HCT116 (cell line): ENCODE measurements at regions not wholly inside any gene's neighbourhood (a gene's known extent, or its start where the extent isn't known, plus 50 kb on each side); places are given as distances from the start of the nearest gene placed in this dataset.

Source experiments
- ATAC-seq: fragments of 200-7000 bp; cut with Tn5 transposase; 2 replicates; pipeline ENCODE4 v1.9.1; 2020; ENCODE audit warnings: mild to moderate bottlenecking, moderate library complexity
- BruUV-seq: library from RNA; stranded (reverse); fragments of 400-500 nt; replicated peaks from 2 replicates; lab custom pipeline; 2021; lab: Mats Ljungman, UMichigan
- CTCF ChIA-PET: fragments of 300-600 bp; sonication (Branson Sonifier 250); formaldehyde crosslinking; loops from one replicate; lab custom pipeline; 2021; ENCODE audit warnings: antibody characterized with exemption; lab: Charles Lee
- POLR2A ChIA-PET: fragments of 300-600, 350-600 bp; sonication (Branson Sonifier 250); formaldehyde crosslinking; loops from one replicate; lab custom pipeline; 2021; ENCODE audit warnings: antibody characterized with exemption; lab: Charles Lee
- RAD21 ChIA-PET, 2 experiments: fragments of 300-600 bp; sonication (Branson Sonifier 250); formaldehyde crosslinking; loops; one replicate each; lab custom pipeline; 2023; ENCODE audit warnings: low total read pairs in 2 of 2; ENCODE audit not compliant: uncharacterized antibody in 2 of 2, unreplicated experiment in 2 of 2, low non-redundant PET in 1 of 2; lab: Charles Lee
- DNase-seq: peaks from one replicate; pipeline ENCODE4 v3.0.0-alpha.2; 2010; ENCODE audit warnings: low read depth, low spot score
- H2AFZ ChIP-seq: fragments of 200-600 bp; shearing (Covaris generic), sonication (generic); 2 replicates; pipeline ENCODE4 v1.6.1; 2017; ENCODE audit warnings: low read depth, mixed run types, mixed read lengths, antibody characterized with exemption, low read length; ENCODE audit not compliant: poor library complexity, severe bottlenecking
- H3K27ac ChIP-seq: 2 replicates; pipeline ENCODE4 v1.5.1; 2012; ENCODE audit warnings: low read depth, low read length
- H3K27me3 ChIP-seq: fragments of 200-600 bp; sonication (generic); 2 replicates; pipeline ENCODE4 v1.6.1; 2016; ENCODE audit warnings: mixed run types, low read length, mixed read lengths; ENCODE audit not compliant: insufficient read depth
- H3K36me3 ChIP-seq, 2 experiments: fragments of 200-500 bp in 1 of 2; fragments of 200-600 bp in 1 of 2; sonication (Bioruptor generic) in 1 of 2; sonication (generic) in 1 of 2; 2 replicates each; pipeline versions ENCODE4 v1.5.1 to v1.6.1; 2014 to 2016; ENCODE audit warnings: low read length in 2 of 2, inconsistent platforms in 1 of 2, mixed read lengths in 1 of 2, mixed run types in 1 of 2; ENCODE audit not compliant: insufficient read depth in 2 of 2, control insufficient read depth in 1 of 2
- H3K4me1 ChIP-seq, 2 experiments: fragments of 200-600 bp in 1 of 2; sonication (generic) in 1 of 2; 2 replicates each; pipeline versions ENCODE4 v1.5.1 to v1.6.1; 2012 to 2017; ENCODE audit warnings: low read length in 2 of 2, inconsistent platforms in 1 of 2, mild to moderate bottlenecking in 1 of 2, mixed read lengths in 1 of 2, mixed run types in 1 of 2, moderate library complexity in 1 of 2; ENCODE audit not compliant: insufficient read depth in 2 of 2, control insufficient read depth in 1 of 2
- H3K4me2 ChIP-seq: fragments of 200-600 bp; sonication (generic); 2 replicates; pipeline ENCODE4 v1.6.1; 2017; ENCODE audit warnings: mixed run types, low read length, mixed read lengths
- H3K4me3 ChIP-seq, 2 experiments: fragments of 200-600 bp in 1 of 2; sonication (generic) in 1 of 2; replicated peaks in 1 of 2; 2 replicates each; pipeline ENCODE4 v1.5.1; 2011 to 2016; ENCODE audit warnings: low read length in 2 of 2, control low read depth in 1 of 2, low read depth in 1 of 2, mild to moderate bottlenecking in 1 of 2, mixed read lengths in 1 of 2, mixed run types in 1 of 2
- H3K79me2 ChIP-seq: fragments of 200-600 bp; sonication (generic); 2 replicates; pipeline ENCODE4 v1.6.1; 2017; ENCODE audit warnings: mild to moderate bottlenecking, mixed run types, low read length, moderate library complexity, mixed read lengths; ENCODE audit not compliant: insufficient read depth
- H3K9ac ChIP-seq: fragments of 200-600 bp; sonication (generic); 2 replicates; pipeline ENCODE4 v1.6.1; 2016; ENCODE audit warnings: low read length, mixed read lengths
- H3K9me2 ChIP-seq: fragments of 200-600 bp; sonication (generic), shearing (Covaris generic); 2 replicates; pipeline ENCODE4 v1.6.1; 2017; ENCODE audit warnings: mixed run types, mild to moderate bottlenecking, moderate library complexity; ENCODE audit not compliant: insufficient read depth
- H3K9me3 ChIP-seq, 2 experiments: fragments of 200-500 bp in 1 of 2; fragments of 200-600 bp in 1 of 2; sonication (Bioruptor generic) in 1 of 2; sonication (generic) in 1 of 2; 2 replicates each; pipeline ENCODE4 v1.6.1; 2014 to 2017; ENCODE audit warnings: low read length in 2 of 2, mixed read lengths in 2 of 2, inconsistent platforms in 1 of 2, low read depth in 1 of 2, mild to moderate bottlenecking in 1 of 2, mixed run types in 1 of 2, moderate library complexity in 1 of 2; ENCODE audit not compliant: control insufficient read depth in 1 of 2, insufficient read depth in 1 of 2
- H4K20me1 ChIP-seq: fragments of 200-600 bp; sonication (generic), shearing (Covaris generic); 2 replicates; pipeline ENCODE4 v1.6.1; 2017; ENCODE audit warnings: mixed run types, mild to moderate bottlenecking, moderate library complexity; ENCODE audit not compliant: insufficient read depth
- EGR1 ChIP-seq: IDR thresholded peaks from 2 replicates; pipeline ENCODE4 v1.6.1; 2012; ENCODE audit warnings: low read depth
- EZH2phosphoT487 ChIP-seq: fragments of 200-600 bp; IDR thresholded peaks from 2 replicates; pipeline ENCODE4 v1.6.1; 2018; ENCODE audit warnings: antibody characterized with exemption, borderline replicate concordance
- FOSL1 ChIP-seq: IDR thresholded peaks from 2 replicates; pipeline ENCODE4 v1.6.1; 2012; ENCODE audit warnings: low read depth
- JUND ChIP-seq: IDR thresholded peaks from 2 replicates; pipeline ENCODE4 v1.6.1; 2012
- MAX ChIP-seq: IDR thresholded peaks from 2 replicates; pipeline ENCODE4 v1.6.1; 2012
- POLR2A ChIP-seq: IDR thresholded peaks from 2 replicates; pipeline ENCODE4 v1.7.0; 2011; ENCODE audit warnings: borderline replicate concordance; ENCODE audit not compliant: insufficient read depth, insufficient read length; ENCODE audit errors: extremely low read depth
- POLR2AphosphoS5 ChIP-seq: IDR thresholded peaks from 2 replicates; pipeline ENCODE4 v1.6.1; 2011; ENCODE audit warnings: mild to moderate bottlenecking, low read depth, low read length, moderate library complexity
- RAD21 ChIP-seq: IDR thresholded peaks from 2 replicates; pipeline ENCODE4 v1.6.1; 2012; ENCODE audit warnings: low read depth, mild to moderate bottlenecking
- SIN3A ChIP-seq: IDR thresholded peaks from 2 replicates; pipeline ENCODE4 v1.6.1; 2012; ENCODE audit warnings: low read depth
- TCF7L2 ChIP-seq: IDR thresholded peaks from 2 replicates; pipeline ENCODE4 v1.7.0; 2011; ENCODE audit warnings: borderline replicate concordance, inconsistent platforms; ENCODE audit not compliant: insufficient read depth, insufficient read length; ENCODE audit errors: extremely low read depth
- YY1 ChIP-seq: IDR thresholded peaks from 2 replicates; pipeline ENCODE4 v1.6.1; 2011; ENCODE audit warnings: low read length, low read depth, moderate library complexity, mild to moderate bottlenecking; ENCODE audit not compliant: insufficient replicate concordance; ENCODE audit errors: extremely low read depth
- intact Hi-C: fragments of 100-400 bp; cut with micrococcal nuclease; formaldehyde crosslinking; loops from 2 replicates; pipeline ENCODE4 v1.10.0; 2022
- TF ChIP-seq, protein P1 (sequence below), 3 experiments: fragments of 200-600 bp in 1 of 3; sonication (generic) in 1 of 3; IDR thresholded peaks in 2 of 3; conservative IDR thresholded peaks in 1 of 3; 2 replicates each; pipeline ENCODE4 v1.5.1; 2012 to 2017; ENCODE audit warnings: low read depth in 2 of 3, low read length in 2 of 3, antibody characterized with exemption in 1 of 3, borderline replicate concordance in 1 of 3, control low read depth in 1 of 3, mild to moderate bottlenecking in 1 of 3, mixed read lengths in 1 of 3, mixed run types in 1 of 3, moderate library complexity in 1 of 3; ENCODE audit not compliant: insufficient read depth in 1 of 3

- intact Hi-C loops: no loop called here
- ChIA-PET POLR2A (no interaction called here), RAD21 (no interaction called here), CTCF (no interaction called here)
- Histone ChIP-seq H4K20me1 (no peaks in the 10 kb centered on the region), H3K4me3 (no peak overlapping the region), H3K4me2 (no peak overlapping the region), H3K79me2 (no peaks in the 10 kb centered on the region), H3K36me3 (no peaks in the 10 kb centered on the region), H3K9ac (no peak overlapping the region), H3K27me3 (no peaks in the 10 kb centered on the region), H2AFZ (no peak overlapping the region), H3K9me3 (no peaks in the 10 kb centered on the region), H3K9me2 (no peaks in the 10 kb centered on the region), H3K4me1 (no peaks in the 10 kb centered on the region), H3K27ac (no peak overlapping the region)
- DNase-seq (no peak), ATAC-seq (no peak)
- no peak for TF ChIP-seq TCF7L2
- TF ChIP-seq SIN3A: no peak
- no peak for TF ChIP-seq RAD21
- TF ChIP-seq EGR1: no peak
- TF ChIP-seq MAX: no peak
- TF ChIP-seq, protein P1, sequence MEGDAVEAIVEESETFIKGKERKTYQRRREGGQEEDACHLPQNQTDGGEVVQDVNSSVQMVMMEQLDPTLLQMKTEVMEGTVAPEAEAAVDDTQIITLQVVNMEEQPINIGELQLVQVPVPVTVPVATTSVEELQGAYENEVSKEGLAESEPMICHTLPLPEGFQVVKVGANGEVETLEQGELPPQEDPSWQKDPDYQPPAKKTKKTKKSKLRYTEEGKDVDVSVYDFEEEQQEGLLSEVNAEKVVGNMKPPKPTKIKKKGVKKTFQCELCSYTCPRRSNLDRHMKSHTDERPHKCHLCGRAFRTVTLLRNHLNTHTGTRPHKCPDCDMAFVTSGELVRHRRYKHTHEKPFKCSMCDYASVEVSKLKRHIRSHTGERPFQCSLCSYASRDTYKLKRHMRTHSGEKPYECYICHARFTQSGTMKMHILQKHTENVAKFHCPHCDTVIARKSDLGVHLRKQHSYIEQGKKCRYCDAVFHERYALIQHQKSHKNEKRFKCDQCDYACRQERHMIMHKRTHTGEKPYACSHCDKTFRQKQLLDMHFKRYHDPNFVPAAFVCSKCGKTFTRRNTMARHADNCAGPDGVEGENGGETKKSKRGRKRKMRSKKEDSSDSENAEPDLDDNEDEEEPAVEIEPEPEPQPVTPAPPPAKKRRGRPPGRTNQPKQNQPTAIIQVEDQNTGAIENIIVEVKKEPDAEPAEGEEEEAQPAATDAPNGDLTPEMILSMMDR (IDR thresholded peaks at IDR 0.05 in 2 of 3, conservative IDR thresholded peaks at IDR 0.05 in 1 of 3; ENCODE audit: borderline replicate concordance in 1 of 3, insufficient read depth in 1 of 3, low read depth in 2 of 3, low read length in 2 of 3): no peak
- no peak for TF ChIP-seq POLR2A
- TF ChIP-seq EZH2phosphoT487: no peak
- TF ChIP-seq FOSL1: no peak
- no peak for TF ChIP-seq POLR2AphosphoS5
- TF ChIP-seq JUND: no peak
- no peak for TF ChIP-seq YY1
- BruUV-seq: no TSS peak
Measured at GRCh38 chr10:3397231-3397630, 224.6 kb upstream of the PITRM1 start.
